K562 (cell line): ENCODE measurements at regions not wholly inside any gene's neighbourhood (a gene's known extent, or its start where the extent isn't known, plus 50 kb on each side); places are given as distances from the start of the nearest gene placed in this dataset.

Experiments
- ATAC-seq: fragments of 200-7000 bp; cut with Tn5 transposase; 3 replicates; pipeline ENCODE4 v1.9.1; 2020; ENCODE audit warnings: moderate library complexity
- BruUV-seq: library from RNA; stranded (reverse); fragments of 400-500 nt; replicated peaks from 2 replicates; lab custom pipeline; 2021; lab: Mats Ljungman, UMichigan
- CTCF ChIA-PET: fragments of 300-600 bp; formaldehyde crosslinking; extraction: SDS; loops from one replicate; lab custom pipeline; 2021; ENCODE audit warnings: low intra/inter-chr PET ratio; lab: Yijun Ruan, JAX
- POLR2A ChIA-PET: fragments of 300-600, 350-650 bp; sonication (Branson Sonifier 250); formaldehyde crosslinking; extraction: SDS; loops from one replicate; lab custom pipeline; 2021; ENCODE audit warnings: antibody characterized with exemption, inconsistent platforms; lab: Yijun Ruan, JAX
- DNase-seq, 4 experiments: peaks; one replicate each; pipeline versions ENCODE4 v3.0.0 to v3.0.0-alpha.2; 2011 to 2018; ENCODE audit warnings: low spot score in 3 of 4, mixed read lengths in 3 of 4; ENCODE audit errors: extremely low read depth in 1 of 4
- FAIRE-seq: peaks from 2 replicates; lab custom pipeline; 2011; peaks lifted over from hg19 to GRCh38; lab: Jason Lieb, UNC
- H2AFZ ChIP-seq: 2 replicates; pipeline ENCODE4 v1.6.0; 2011; ENCODE audit warnings: low read depth, low read length, control low read depth, inconsistent platforms
- H3K27ac ChIP-seq: fragments of 200-600 bp; 3 replicates; pipeline ENCODE4 v1.8.0; 2011; ENCODE audit warnings: low read depth, mild to moderate bottlenecking, control low read depth, inconsistent platforms, low read length, moderate library complexity, mixed read lengths; ENCODE audit errors: extremely low read depth
- H3K27me3 ChIP-seq, 2 experiments: fragments of 300-600 bp in 1 of 2; 2 replicates in 1 of 2; 3 replicates in 1 of 2; pipeline versions ENCODE4 v1.6.0 to v1.8.0; 2011; ENCODE audit warnings: inconsistent platforms in 2 of 2, low read length in 2 of 2, mild to moderate bottlenecking in 1 of 2, mixed read lengths in 1 of 2, moderate library complexity in 1 of 2; ENCODE audit not compliant: control insufficient read depth in 2 of 2, insufficient read depth in 2 of 2
- H3K36me3 ChIP-seq: fragments of 300-600 bp; 3 replicates; pipeline ENCODE4 v1.8.0; 2011; ENCODE audit warnings: mild to moderate bottlenecking, low read length, inconsistent platforms; ENCODE audit not compliant: control insufficient read depth, insufficient read depth
- H3K4me1 ChIP-seq, 2 experiments: fragments of 200-600 bp in 1 of 2; replicated peaks in 1 of 2; 2 replicates in 1 of 2; 3 replicates in 1 of 2; pipeline versions ENCODE4 v1.5.1 to v1.8.0; 2011; ENCODE audit warnings: inconsistent platforms in 2 of 2, low read length in 2 of 2, mild to moderate bottlenecking in 1 of 2, mixed read lengths in 1 of 2, moderate library complexity in 1 of 2; ENCODE audit not compliant: control insufficient read depth in 2 of 2, insufficient read depth in 2 of 2
- H3K4me2 ChIP-seq: 2 replicates; pipeline ENCODE4 v1.6.1; 2011; ENCODE audit warnings: low read length, control low read depth, inconsistent platforms, mixed read lengths; ENCODE audit not compliant: insufficient read depth
- H3K4me3 ChIP-seq: fragments of 200-600 bp; sonication (generic), shearing (Covaris generic); 2 replicates; pipeline ENCODE4 v1.5.1; 2016; ENCODE audit warnings: control low read depth, inconsistent platforms
- H3K79me2 ChIP-seq: fragments of 200-600 bp; 3 replicates; pipeline ENCODE4 v1.8.0; 2011; ENCODE audit warnings: low read length, inconsistent platforms; ENCODE audit not compliant: control insufficient read depth, insufficient read depth
- H3K9ac ChIP-seq, 2 experiments: 2 replicates each; pipeline versions ENCODE4 v1.6.0 to v1.6.1; 2011; ENCODE audit warnings: low read depth in 2 of 2, low read length in 2 of 2, control low read depth in 1 of 2, inconsistent platforms in 1 of 2, mild to moderate bottlenecking in 1 of 2, mixed read lengths in 1 of 2; ENCODE audit not compliant: insufficient read depth in 1 of 2
- H3K9me1 ChIP-seq: one replicate; pipeline ENCODE4 v1.6.0; 2011; ENCODE audit warnings: inconsistent platforms, mild to moderate bottlenecking, low read length, moderate library complexity; ENCODE audit not compliant: control insufficient read depth, insufficient read depth
- H3K9me3 ChIP-seq: replicated peaks from 2 replicates; pipeline ENCODE4 v1.5.1; 2011; ENCODE audit warnings: low read depth, low read length, inconsistent platforms; ENCODE audit not compliant: control insufficient read depth, insufficient read depth
- H4K20me1 ChIP-seq: replicated peaks from 2 replicates; pipeline ENCODE4 v1.6.1; 2011; ENCODE audit warnings: low read length, inconsistent platforms, mixed read lengths; ENCODE audit not compliant: control insufficient read depth, insufficient read depth
- CTCF ChIP-seq, 3 experiments: IDR thresholded peaks in 2 of 3; conservative IDR thresholded peaks in 1 of 3; 2 replicates each; pipeline ENCODE4 v1.5.1; 2011 to 2012; ENCODE audit warnings: low read length in 3 of 3, mild to moderate bottlenecking in 3 of 3, control low read depth in 2 of 3, improper control_type of control experiment in 1 of 3, inconsistent platforms in 1 of 3, low read depth in 1 of 3, mixed read lengths in 1 of 3, moderate library complexity in 1 of 3; ENCODE audit not compliant: insufficient read depth in 2 of 3
- ELK1 ChIP-seq: sonication (generic); formaldehyde crosslinking; IDR thresholded peaks from 2 replicates; pipeline ENCODE4 v1.8.1; 2022; ENCODE audit warnings: missing genetic modification reagents
- FIP1L1 ChIP-seq: fragments of 200-400 bp; formaldehyde crosslinking; IDR thresholded peaks from 2 replicates; pipeline ENCODE4 v1.6.1; 2018; ENCODE audit warnings: mild to moderate bottlenecking, low read depth, low read length; ENCODE audit not compliant: poor library complexity, severe bottlenecking
- FOXM1 ChIP-seq, 2 experiments: fragments of 450-650 bp in 1 of 2; sonication (generic) in 1 of 2; formaldehyde crosslinking in 1 of 2; IDR thresholded peaks; 2 replicates each; pipeline versions ENCODE4 v1.6.1 to v1.9.0; 2017 to 2022; ENCODE audit warnings: low read depth in 2 of 2, mild to moderate bottlenecking in 2 of 2, missing genetic modification reagents in 1 of 2, moderate library complexity in 1 of 2
- HDAC1 ChIP-seq, 2 experiments: fragments of 450-650 bp; IDR thresholded peaks; 2 replicates each; pipeline ENCODE4 v1.6.1; 2016 to 2017; ENCODE audit warnings: inconsistent platforms in 1 of 2, mild to moderate bottlenecking in 1 of 2, moderate library complexity in 1 of 2
- KDM1A ChIP-seq, 2 experiments: fragments of 450-650 bp; IDR thresholded peaks; 2 replicates each; pipeline ENCODE4 v1.6.1; 2016; ENCODE audit warnings: mild to moderate bottlenecking in 2 of 2
- MTA2 ChIP-seq: fragments of 450-650 bp; IDR thresholded peaks from 2 replicates; pipeline ENCODE4 v1.6.1; 2016; ENCODE audit warnings: low read depth
- NR0B1 ChIP-seq: fragments of 450-650 bp; IDR thresholded peaks from one replicate; pipeline ENCODE4 v1.6.1; 2018; ENCODE audit warnings: mild to moderate bottlenecking, moderate library complexity; ENCODE audit not compliant: partially characterized antibody
- SRSF9 ChIP-seq: fragments of 200-400 bp; formaldehyde crosslinking; IDR thresholded peaks from 2 replicates; pipeline ENCODE4 v1.6.1; 2017; ENCODE audit warnings: low read depth, low read length, borderline replicate concordance
- U2AF1 ChIP-seq: fragments of 200-400 bp; formaldehyde crosslinking; optimal IDR thresholded peaks from 2 replicates; pipeline ENCODE3; 2017; ENCODE audit warnings: mild to moderate bottlenecking, low read depth, low read length, moderate library complexity
- ZMIZ1 ChIP-seq, 2 experiments: fragments of 150-350 bp in 1 of 2; IDR thresholded peaks; 2 replicates each; pipeline ENCODE4 v1.6.1; 2012 to 2016; ENCODE audit warnings: low read depth in 2 of 2, low read length in 2 of 2, mild to moderate bottlenecking in 1 of 2, moderate library complexity in 1 of 2
- ZNF408 ChIP-seq: fragments of 250-450 bp; sonication (Bioruptor Pico); IDR thresholded peaks from 2 replicates; pipeline ENCODE4 v1.4.0; 2020; ENCODE audit warnings: low read depth, mild to moderate bottlenecking, moderate library complexity
- WGBS: fragments of 100-300 bp; shearing (Covaris generic); methylation state at CpG from one replicate; pipeline ENCODE4 v1.1.6; 2016; ENCODE audit warnings: low coverage, mixed read lengths; ENCODE audit not compliant: insufficient coverage; ENCODE audit errors: missing lambda C conversion rate; 5-methylcytosine and 5-hydroxymethylcytosine counted together
- in situ Hi-C: fragments of 300-500 bp; cut with MboI; formaldehyde crosslinking; loops from 4 replicates; pipeline ENCODE4 v1.15.0; 2018; ENCODE audit warnings: inconsistent platforms, mixed read lengths
- intact Hi-C: fragments of 100-400 bp; cut with micrococcal nuclease; formaldehyde crosslinking; loops from 2 replicates; pipeline ENCODE4 v1.14.2; 2022

- TF ChIP-seq SRSF9: no peak
- no peak for TF ChIP-seq U2AF1
- no peak for TF ChIP-seq ZMIZ1 (IDR thresholded peaks at IDR 0.05; ENCODE audit: low read depth in 2 of 2, low read length in 2 of 2)
- TF ChIP-seq MTA2: no peak
- TF ChIP-seq ZNF408 (CRISPR knock-in tag): no peak
These were observed 568.7 kb upstream of the LRRN3 start (continued) for GRCh38 chr7:110522061-110522760.

- H3K9ac ChIP-seq: no peak overlapping the region
- intact Hi-C loops: no loop called here
- no peak overlapping the region for H3K4me2 ChIP-seq
- FAIRE-seq (no peak), DNase-seq (no peak), ATAC-seq (no peak)
- no peaks in the 10 kb centered on the region for H4K20me1 ChIP-seq
- 0% methylated on average over 3 of the region's 3 CpGs for WGBS
- no peaks in the 10 kb centered on the region for H3K79me2 ChIP-seq
- CTCF ChIA-PET: no interaction called here
- in situ Hi-C loops: no loop called here
- no peak overlapping the region for H3K27ac ChIP-seq
- no peaks in the 10 kb centered on the region for H3K4me1 ChIP-seq
- H3K9me3 ChIP-seq: no peaks in the 10 kb centered on the region
- BruUV-seq: no TSS peak
- H3K4me3 ChIP-seq: no peak overlapping the region
- H3K9me1 ChIP-seq: no peaks in the 10 kb centered on the region
- H3K27me3 ChIP-seq: no peaks in the 10 kb centered on the region
- POLR2A ChIA-PET: no interaction called here
- no peak overlapping the region for H2AFZ ChIP-seq
- no peaks in the 10 kb centered on the region for H3K36me3 ChIP-seq
- TF ChIP-seq ELK1 (CRISPR knock-in tag): no peak
- TF ChIP-seq HDAC1 (IDR thresholded peaks at IDR 0.05): no peak
- no peak for TF ChIP-seq FOXM1 (IDR thresholded peaks at IDR 0.05; ENCODE audit: low read depth)
- no peak for TF ChIP-seq FOXM1 (CRISPR knock-in tag; IDR thresholded peaks at IDR 0.05; ENCODE audit: low read depth)
- no peak for TF ChIP-seq CTCF (IDR thresholded peaks at IDR 0.05 in 2 of 3, conservative IDR thresholded peaks at IDR 0.05 in 1 of 3; ENCODE audit: insufficient read depth in 2 of 3, low read depth in 1 of 3, low read length in 3 of 3)
- no peak for TF ChIP-seq KDM1A (IDR thresholded peaks at IDR 0.05)
- TF ChIP-seq NR0B1: no peak
- no peak for TF ChIP-seq FIP1L1
These were observed 568.1 kb upstream of the LRRN3 start for GRCh38 chr7:110522761-110523200.
